Breast epithelium (tissue), 4 donors: ENCODE measurements at regions not wholly inside any gene's neighbourhood (a gene's known extent, or its start where the extent isn't known, plus 50 kb on each side); places are given as distances from the start of the nearest gene placed in this dataset.

Experiments
- DNase-seq, 2 donors: peaks; one replicate each; pipeline ENCODE4 v3.0.0-alpha.2; 2019; ENCODE audit warnings: low spot score in 2 of 2
- H3K27ac ChIP-seq, 2 donors: fragments of 200-600 bp; sonication (generic) in 1 of 2; one replicate each; pipeline ENCODE4 v1.5.1; 2016 to 2019; ENCODE audit warnings: mild to moderate bottlenecking in 1 of 2
- H3K27me3 ChIP-seq, 2 donors: fragments of 200-600 bp; sonication (generic) in 1 of 2; one replicate each; pipeline versions ENCODE4 v1.5.1 to v1.6.0; 2017 to 2019; ENCODE audit warnings: control low read depth in 1 of 2, mild to moderate bottlenecking in 1 of 2
- H3K36me3 ChIP-seq: fragments of 200-600 bp; one replicate; pipeline ENCODE4 v1.5.1; 2019
- H3K4me1 ChIP-seq, 2 donors: fragments of 200-600 bp; sonication (generic); one replicate each; pipeline ENCODE4 v1.5.1; 2016 to 2019; ENCODE audit warnings: control low read depth in 1 of 2
- H3K4me3 ChIP-seq, 3 donors: fragments of 200-600 bp; sonication (generic); 1 replicate in 2 of 3; 2 replicates in 1 of 3; pipeline ENCODE4 v1.5.1; 2016 to 2019; ENCODE audit warnings: mild to moderate bottlenecking in 3 of 3, moderate library complexity in 2 of 3
- H3K9me3 ChIP-seq, 2 donors: fragments of 200-600 bp; sonication (generic) in 1 of 2; one replicate each; pipeline ENCODE4 v1.5.1; 2016 to 2019; ENCODE audit warnings: control low read depth in 1 of 2
- POLR2A ChIP-seq: fragments of 450-650 bp; IDR thresholded peaks from one replicate; pipeline ENCODE4 v1.6.1; 2016; ENCODE audit warnings: antibody characterized with exemption, mild to moderate bottlenecking, moderate library complexity
- POLR2AphosphoS5 ChIP-seq, 3 donors: sonication (generic); formaldehyde crosslinking; IDR thresholded peaks; one replicate each; pipeline ENCODE4 v1.6.1; 2017; ENCODE audit warnings: antibody characterized with exemption in 3 of 3
- intact Hi-C: fragments of 100-400 bp; cut with DNase I; formaldehyde crosslinking; loops from one replicate; pipeline ENCODE4 v1.15.1; 2023; ENCODE audit warnings: low total_unique reads
- TF ChIP-seq, protein P1 (sequence below), 3 donors: fragments of 450-650 bp; IDR thresholded peaks; one replicate each; pipeline ENCODE4 v1.5.1; 2016 to 2017; ENCODE audit warnings: antibody characterized with exemption in 3 of 3, mild to moderate bottlenecking in 3 of 3, moderate library complexity in 3 of 3

DNA sequence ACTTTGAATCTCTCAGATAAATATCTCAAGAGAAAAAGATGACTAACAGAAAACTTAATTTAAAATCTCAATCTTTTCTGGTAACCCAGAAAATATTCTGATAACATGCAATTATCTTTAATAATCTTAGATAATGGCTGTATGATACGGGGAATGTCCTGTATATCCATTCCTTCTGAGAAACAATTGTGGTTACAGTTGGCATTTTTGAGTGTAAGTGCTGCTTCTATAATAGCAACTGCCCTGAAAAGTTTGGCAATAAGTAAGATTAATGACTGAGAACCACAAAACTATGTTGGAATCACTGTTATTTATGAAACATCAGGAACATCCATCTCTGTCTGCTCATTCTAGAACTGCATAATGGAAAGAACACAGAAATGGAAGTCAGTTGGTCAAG, 819.7 kb downstream of the TBC1D32 start:
- Histone ChIP-seq H3K27me3 (no peaks in the 10 kb centered on the region), H3K4me1 (no peaks in the 10 kb centered on the region), H3K36me3 (no peaks in the 10 kb centered on the region), H3K27ac (no peak overlapping the region), H3K9me3 (peaks cover 0 to 7% of the 10 kb centered on the region in 2 donors), H3K4me3 (no peak overlapping the region)
- no peak for TF ChIP-seq POLR2AphosphoS5 (IDR thresholded peaks at IDR 0.05)
- TF ChIP-seq, protein P1, sequence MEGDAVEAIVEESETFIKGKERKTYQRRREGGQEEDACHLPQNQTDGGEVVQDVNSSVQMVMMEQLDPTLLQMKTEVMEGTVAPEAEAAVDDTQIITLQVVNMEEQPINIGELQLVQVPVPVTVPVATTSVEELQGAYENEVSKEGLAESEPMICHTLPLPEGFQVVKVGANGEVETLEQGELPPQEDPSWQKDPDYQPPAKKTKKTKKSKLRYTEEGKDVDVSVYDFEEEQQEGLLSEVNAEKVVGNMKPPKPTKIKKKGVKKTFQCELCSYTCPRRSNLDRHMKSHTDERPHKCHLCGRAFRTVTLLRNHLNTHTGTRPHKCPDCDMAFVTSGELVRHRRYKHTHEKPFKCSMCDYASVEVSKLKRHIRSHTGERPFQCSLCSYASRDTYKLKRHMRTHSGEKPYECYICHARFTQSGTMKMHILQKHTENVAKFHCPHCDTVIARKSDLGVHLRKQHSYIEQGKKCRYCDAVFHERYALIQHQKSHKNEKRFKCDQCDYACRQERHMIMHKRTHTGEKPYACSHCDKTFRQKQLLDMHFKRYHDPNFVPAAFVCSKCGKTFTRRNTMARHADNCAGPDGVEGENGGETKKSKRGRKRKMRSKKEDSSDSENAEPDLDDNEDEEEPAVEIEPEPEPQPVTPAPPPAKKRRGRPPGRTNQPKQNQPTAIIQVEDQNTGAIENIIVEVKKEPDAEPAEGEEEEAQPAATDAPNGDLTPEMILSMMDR (IDR thresholded peaks at IDR 0.05), result no peak
- TF ChIP-seq POLR2A, result no peak
- intact Hi-C loops, result no loop called here
- DNase-seq, result no peak

DNA sequence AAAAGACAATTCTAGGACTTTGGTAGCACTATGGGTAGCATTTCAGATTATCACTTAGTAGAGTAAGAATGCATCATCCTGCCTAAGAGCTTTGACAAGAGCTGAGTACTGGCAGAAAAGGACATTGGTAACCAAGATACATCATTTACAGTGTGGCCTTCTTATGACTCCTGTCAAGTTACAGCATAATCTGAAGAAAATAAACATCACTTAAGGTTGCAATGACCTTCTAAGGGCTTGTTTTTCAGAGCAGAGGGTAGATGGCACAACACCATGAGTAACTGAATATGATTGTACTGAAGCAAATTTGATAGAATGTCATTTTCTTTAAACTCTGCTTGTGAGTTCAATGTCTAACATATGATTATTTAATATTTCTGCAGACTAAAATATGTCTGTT, 822.6 kb downstream of the TBC1D32 start:
- Histone ChIP-seq H3K4me3 (no peak overlapping the region), H3K9me3 (peaks cover 0 to 7% of the 10 kb centered on the region in 2 donors), H3K36me3 (no peaks in the 10 kb centered on the region), H3K27ac (no peak overlapping the region), H3K4me1 (no peaks in the 10 kb centered on the region), H3K27me3 (no peaks in the 10 kb centered on the region)
- no peak for DNase-seq
- TF ChIP-seq, protein P1 (IDR thresholded peaks at IDR 0.05), result no peak
- no peak for TF ChIP-seq POLR2AphosphoS5 (IDR thresholded peaks at IDR 0.05)
- no peak for TF ChIP-seq POLR2A
- intact Hi-C loops, result no loop called here

DNA sequence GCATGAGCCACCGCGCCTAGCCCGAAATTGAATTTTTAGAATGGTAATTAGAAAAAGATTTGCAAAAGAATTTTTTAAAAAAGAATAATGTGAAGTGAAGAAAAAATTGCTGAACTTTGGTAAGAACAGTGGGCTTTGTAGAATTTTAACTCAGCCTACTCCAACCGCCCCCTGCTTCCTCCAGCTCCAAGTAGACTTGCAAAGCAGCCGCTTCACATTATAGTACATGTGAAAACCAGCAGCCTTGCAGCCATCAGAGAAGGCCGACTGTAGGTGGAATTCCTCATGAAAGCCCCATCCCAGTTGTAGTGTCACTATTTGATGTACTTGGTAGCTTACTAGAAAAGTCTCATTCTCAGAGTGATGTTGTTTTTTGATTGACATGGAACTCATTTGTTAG, 835.6 kb downstream of the TBC1D32 start:
- no peak for DNase-seq
- peak overlapping the region in 1 of 2 donors; percentile 69 for H3K27ac ChIP-seq
- intact Hi-C loops, result no loop called here
- H3K27me3 ChIP-seq, result no peaks in the 10 kb centered on the region
- TF ChIP-seq, protein P1 (IDR thresholded peaks at IDR 0.05), result no peak
- TF ChIP-seq POLR2A (no peak), POLR2AphosphoS5 (IDR thresholded peaks at IDR 0.05) (no peak)
- H3K9me3 ChIP-seq, result no peaks in the 10 kb centered on the region
- H3K36me3 ChIP-seq, result no peaks in the 10 kb centered on the region
- H3K4me3 ChIP-seq, result no peak overlapping the region
- H3K4me1 ChIP-seq, result no peaks in the 10 kb centered on the region

DNA sequence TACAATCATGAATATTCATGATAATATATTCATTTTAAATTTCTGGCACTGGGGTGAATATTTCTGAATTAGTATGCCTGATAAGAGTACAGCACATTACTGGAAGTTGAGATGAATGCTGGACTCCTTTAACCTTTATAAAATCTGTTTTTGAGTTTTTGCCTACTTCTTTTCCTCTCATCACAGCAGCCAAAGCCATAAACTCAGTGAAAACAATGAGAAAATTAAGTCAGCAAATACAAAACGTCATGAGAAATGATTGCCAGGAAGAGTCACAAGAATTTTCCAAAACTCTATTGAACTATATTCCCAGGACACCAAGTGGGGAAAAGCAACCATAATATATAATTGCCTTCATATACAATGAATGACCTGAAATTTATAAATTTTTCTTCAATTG, 837.6 kb downstream of the TBC1D32 start:
- H3K9me3 ChIP-seq, result no peaks in the 10 kb centered on the region
- H3K27ac ChIP-seq, result no peak overlapping the region
- TF ChIP-seq, protein P1 (IDR thresholded peaks at IDR 0.05), result no peak
- TF ChIP-seq POLR2A (no peak), POLR2AphosphoS5 (IDR thresholded peaks at IDR 0.05) (no peak)
- H3K27me3 ChIP-seq, result no peaks in the 10 kb centered on the region
- H3K36me3 ChIP-seq, result no peaks in the 10 kb centered on the region
- no peak for DNase-seq
- H3K4me1 ChIP-seq, result no peaks in the 10 kb centered on the region
- no peak overlapping the region for H3K4me3 ChIP-seq
- intact Hi-C loops, result no loop called here

DNA sequence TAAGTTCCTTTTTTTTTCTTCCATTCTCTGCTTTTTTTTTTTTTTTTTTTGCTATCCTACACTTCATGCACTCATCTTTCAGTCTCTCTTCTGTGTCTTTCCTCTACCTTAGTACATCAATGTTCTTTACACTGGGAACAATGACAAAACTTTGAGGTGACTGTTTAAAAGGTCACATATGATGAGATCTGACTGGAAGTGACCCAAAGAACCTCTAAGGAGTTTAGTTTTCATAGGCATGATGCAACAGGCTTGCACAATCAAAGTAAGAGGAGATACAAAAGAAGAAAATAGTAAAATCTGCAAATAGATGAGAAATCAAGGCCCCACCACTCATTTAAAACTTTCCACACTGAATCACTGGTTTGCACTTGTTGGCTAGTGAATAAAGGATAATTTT, 840.8 kb downstream of the TBC1D32 start:
- TF ChIP-seq POLR2AphosphoS5 (IDR thresholded peaks at IDR 0.05) (no peak), POLR2A (no peak)
- TF ChIP-seq, protein P1 (IDR thresholded peaks at IDR 0.05), result no peak
- H3K4me1 ChIP-seq, result no peaks in the 10 kb centered on the region
- H3K4me3 ChIP-seq, result no peak overlapping the region
- no peak overlapping the region for H3K27ac ChIP-seq
- intact Hi-C loops, result no loop called here
- no peaks in the 10 kb centered on the region for H3K9me3 ChIP-seq
- H3K27me3 ChIP-seq, result no peaks in the 10 kb centered on the region
- no peaks in the 10 kb centered on the region for H3K36me3 ChIP-seq
- DNase-seq, result no peak
